Gastroesophageal sphincter (tissue), 4 donors: ENCODE measurements at regions not wholly inside any gene's neighbourhood (a gene's known extent, or its start where the extent isn't known, plus 50 kb on each side); places are given as distances from the start of the nearest gene placed in this dataset.

Experiments
- ATAC-seq: fragments of 150-250 bp; one replicate; pipeline ENCODE4 v1.9.1; 2016; ENCODE audit warnings: mild to moderate bottlenecking, moderate library complexity
- H3K27ac ChIP-seq, 4 donors: fragments of 200-600 bp; sonication (generic) in 3 of 4; 1 replicate in 3 of 4; 2 replicates in 1 of 4; pipeline ENCODE4 v1.5.1; 2016 to 2019
- H3K27me3 ChIP-seq: fragments of 200-600 bp; sonication (generic); one replicate; pipeline ENCODE4 v1.5.1; 2019
- H3K36me3 ChIP-seq, 2 donors: fragments of 200-600 bp; sonication (generic); one replicate each; pipeline ENCODE4 v1.5.1; 2019; ENCODE audit warnings: control low read depth in 1 of 2
- H3K4me1 ChIP-seq, 3 donors: fragments of 200-600 bp; sonication (generic); 1 replicate in 2 of 3; 2 replicates in 1 of 3; pipeline ENCODE4 v1.5.1; 2016 to 2019; ENCODE audit warnings: control low read depth in 2 of 3
- H3K4me3 ChIP-seq, 2 donors: fragments of 200-600 bp; sonication (generic); one replicate each; pipeline ENCODE4 v1.5.1; 2019; ENCODE audit warnings: mild to moderate bottlenecking in 1 of 2, moderate library complexity in 1 of 2
- H3K9me3 ChIP-seq, 3 donors: fragments of 200-600 bp; sonication (generic); one replicate each; pipeline ENCODE4 v1.5.1; 2017 to 2019; ENCODE audit warnings: control low read depth in 2 of 3
- CTCF ChIP-seq, 4 experiments: fragments of 200-600 bp in 2 of 4; fragments of 450-650 bp in 2 of 4; sonication (generic) in 1 of 4; IDR thresholded peaks; one replicate each; pipeline ENCODE4 v1.5.1; 2017 to 2019; ENCODE audit warnings: antibody characterized with exemption in 4 of 4, mild to moderate bottlenecking in 2 of 4, moderate library complexity in 2 of 4
- EP300 ChIP-seq: sonication (generic); formaldehyde crosslinking; IDR thresholded peaks from one replicate; pipeline ENCODE4 v1.6.1; 2017; ENCODE audit warnings: antibody characterized with exemption, mild to moderate bottlenecking
- POLR2A ChIP-seq, 2 donors: fragments of 450-650 bp; IDR thresholded peaks; one replicate each; pipeline ENCODE4 v1.6.1; 2017; ENCODE audit warnings: antibody characterized with exemption in 2 of 2, mild to moderate bottlenecking in 2 of 2, moderate library complexity in 1 of 2
- POLR2AphosphoS5 ChIP-seq: sonication (generic); formaldehyde crosslinking; IDR thresholded peaks from one replicate; pipeline ENCODE4 v1.6.1; 2017; ENCODE audit warnings: antibody characterized with exemption
- WGBS, 2 donors: methylation state at CpG; one replicate each; pipeline ENCODE4 v1.1.5; 2018; ENCODE audit warnings: low coverage in 1 of 2; 5-methylcytosine and 5-hydroxymethylcytosine counted together

- Histone ChIP-seq H3K27me3 (no peaks in the 10 kb centered on the region), H3K36me3 (no peaks in the 10 kb centered on the region), H3K4me1 (no peaks in the 10 kb centered on the region), H3K4me3 (no peak overlapping the region), H3K27ac (no peak overlapping the region), H3K9me3 (peaks cover 0 to 7% (median 0%) of the 10 kb centered on the region in 3 donors)
- no peak for TF ChIP-seq CTCF (IDR thresholded peaks at IDR 0.05)
- TF ChIP-seq POLR2A (IDR thresholded peaks at IDR 0.05), result no peak
- no peak for TF ChIP-seq EP300
- TF ChIP-seq POLR2AphosphoS5, result no peak
- 86 to 100% methylated on average over 1 to 2 of the region's 2 CpGs for WGBS, 2 donors
- no peak for ATAC-seq
Observed at GRCh38 chr16:49089533-49089932, 192.1 kb downstream of the CBLN1 start.

- no peak for ATAC-seq
- H3K27ac ChIP-seq, result no peak overlapping the region
- no peaks in the 10 kb centered on the region for H3K27me3 ChIP-seq
- H3K36me3 ChIP-seq, result no peaks in the 10 kb centered on the region
- no peak overlapping the region for H3K4me3 ChIP-seq
- TF ChIP-seq CTCF (IDR thresholded peaks at IDR 0.05) (no peak), EP300 (no peak), POLR2A (IDR thresholded peaks at IDR 0.05) (no peak), POLR2AphosphoS5 (no peak)
- peaks cover 0 to 12% (median 0%) of the 10 kb centered on the region in 3 donors for H3K9me3 ChIP-seq
- H3K4me1 ChIP-seq, result no peaks in the 10 kb centered on the region
- 66 to 86% methylated on average over 4 of the region's 4 CpGs for WGBS, 2 donors
Observed at GRCh38 chr16:49089039-49089438, 192.6 kb downstream of the CBLN1 start.

GRCh38 chr16:49085686-49086085 lies 196.0 kb downstream of the CBLN1 start:
- Histone ChIP-seq H3K27ac (no peak overlapping the region), H3K9me3 (peaks cover 0 to 17% (median 0%) of the 10 kb centered on the region in 3 donors), H3K4me1 (no peaks in the 10 kb centered on the region), H3K36me3 (no peaks in the 10 kb centered on the region), H3K27me3 (peaks cover 7% of the 10 kb centered on the region), H3K4me3 (no peak overlapping the region)
- TF ChIP-seq EP300, result no peak
- TF ChIP-seq CTCF (IDR thresholded peaks at IDR 0.05), result no peak
- no peak for TF ChIP-seq POLR2AphosphoS5
- TF ChIP-seq POLR2A (IDR thresholded peaks at IDR 0.05), result no peak
- WGBS, 2 donors, result 32 to 40% methylated on average over 2 of the region's 2 CpGs
- ATAC-seq, result no peak

GRCh38 chr16:49084628-49085390 lies 196.8 kb downstream of the CBLN1 start:
- ATAC-seq, result no peak
- Histone ChIP-seq H3K4me3 (no peak overlapping the region), H3K9me3 (peaks cover 0 to 19% (median 0%) of the 10 kb centered on the region in 3 donors), H3K27me3 (peaks cover 10% of the 10 kb centered on the region), H3K4me1 (no peaks in the 10 kb centered on the region), H3K27ac (no peak overlapping the region), H3K36me3 (no peaks in the 10 kb centered on the region)
- TF ChIP-seq EP300 (no peak), POLR2AphosphoS5 (no peak), CTCF (IDR thresholded peaks at IDR 0.05) (no peak), POLR2A (IDR thresholded peaks at IDR 0.05) (no peak)

- no peaks in the 10 kb centered on the region for H3K4me1 ChIP-seq
- 39 to 74% methylated on average over 3 of the region's 3 CpGs for WGBS, 2 donors
- no peak for ATAC-seq
- H3K27me3 ChIP-seq, result peaks cover 10% of the 10 kb centered on the region
- H3K27ac ChIP-seq, result no peak overlapping the region
- no peaks in the 10 kb centered on the region for H3K36me3 ChIP-seq
- peaks cover 0 to 33% (median 0%) of the 10 kb centered on the region in 3 donors for H3K9me3 ChIP-seq
- no peak overlapping the region for H3K4me3 ChIP-seq
- TF ChIP-seq EP300 (no peak), POLR2A (IDR thresholded peaks at IDR 0.05) (no peak), CTCF (IDR thresholded peaks at IDR 0.05) (no peak), POLR2AphosphoS5 (no peak)
Observed at GRCh38 chr16:49081554-49081953, 200.1 kb downstream of the CBLN1 start.
